ENCODE measurements at regions not wholly inside any gene's neighbourhood (a gene's known extent, or its start where the extent isn't known, plus 50 kb on each side); places are given as distances from the start of the nearest gene placed in this dataset.
"Not testable (repeated sequence)": the region's sequence is repeated elsewhere in the genome, so short reads cannot be mapped to it uniquely, and the experiment has no call there.

DNA sequence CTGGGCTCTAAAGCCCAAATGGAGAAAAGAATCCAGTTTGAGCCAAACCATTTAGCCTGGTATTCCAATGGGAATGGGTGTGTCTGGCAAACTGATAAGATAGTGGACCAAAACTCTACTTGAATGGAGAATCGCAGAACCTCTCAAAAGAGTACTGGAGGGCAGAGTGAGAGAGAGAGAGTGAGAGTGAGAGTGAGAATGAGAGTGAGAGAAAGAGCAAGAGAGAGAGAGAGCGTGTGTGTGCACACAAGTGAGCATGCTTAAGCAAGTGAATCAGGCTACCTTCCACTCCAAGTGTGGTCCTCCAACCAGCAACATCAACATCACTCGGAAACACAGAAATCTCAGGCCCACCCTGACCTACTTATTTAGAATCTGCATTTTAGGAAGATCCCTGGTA lies 58.8 kb downstream of the UQCRFS1 start:
- DNase-seq = no peak

DNA sequence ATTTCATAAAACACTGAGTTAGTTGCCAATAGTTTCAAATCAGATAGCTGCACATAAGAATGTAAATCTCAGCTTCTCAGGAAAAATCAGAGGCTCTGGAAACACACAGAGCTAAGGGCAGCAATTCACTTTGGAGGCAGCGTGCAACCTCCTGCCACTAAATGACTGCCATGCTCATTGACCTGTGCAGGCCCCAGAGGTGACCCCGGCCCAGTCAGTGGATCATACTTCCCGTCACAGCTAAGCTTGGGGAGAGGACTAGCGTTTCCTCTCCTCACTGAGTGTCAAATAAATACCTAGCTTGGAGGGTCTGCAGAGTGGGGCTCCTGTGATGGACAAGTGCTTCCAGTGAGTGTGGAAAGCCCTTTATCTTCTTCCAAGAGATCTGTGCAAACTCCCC lies 67.2 kb downstream of the UQCRFS1 start:
- no peak for DNase-seq

DNA sequence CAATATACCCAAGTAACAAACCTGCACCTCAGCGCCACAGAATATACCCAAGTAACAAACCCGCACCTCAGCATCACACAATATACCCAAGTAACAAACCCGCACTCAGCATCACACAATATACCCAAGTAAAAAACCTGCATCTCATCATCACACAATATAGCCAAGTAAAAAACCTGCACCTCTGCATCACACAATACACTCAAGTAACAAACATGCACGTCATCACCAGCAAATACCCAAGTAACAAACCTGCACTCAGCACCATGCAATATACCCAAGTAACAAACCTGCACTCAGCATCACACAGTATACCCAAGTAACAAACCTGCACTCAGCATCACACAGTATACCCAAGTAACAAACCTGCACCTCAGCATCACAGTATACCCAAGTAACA lies 69.8 kb downstream of the UQCRFS1 start:
- no peak for DNase-seq

DNA sequence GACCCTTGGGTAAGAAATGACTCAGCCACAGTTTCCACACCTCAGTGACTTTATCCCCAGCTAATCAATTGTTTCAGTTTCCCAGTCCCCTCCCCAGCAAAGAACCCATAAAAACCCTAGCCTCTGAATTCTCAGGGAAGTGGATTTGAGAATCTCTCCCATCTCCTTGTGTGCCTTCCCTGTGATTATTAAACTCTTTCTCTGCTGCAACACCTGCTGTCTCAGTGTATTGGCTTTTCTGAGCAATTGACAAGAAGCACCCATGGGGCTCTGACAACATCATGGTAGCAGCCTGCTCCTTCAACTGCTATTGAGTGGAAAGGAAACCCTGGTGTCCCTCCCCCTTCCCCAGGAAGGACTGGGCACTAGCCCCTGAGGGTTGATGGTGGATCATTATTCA lies 73.7 kb downstream of the UQCRFS1 start:
- DNase-seq = no peak

DNA sequence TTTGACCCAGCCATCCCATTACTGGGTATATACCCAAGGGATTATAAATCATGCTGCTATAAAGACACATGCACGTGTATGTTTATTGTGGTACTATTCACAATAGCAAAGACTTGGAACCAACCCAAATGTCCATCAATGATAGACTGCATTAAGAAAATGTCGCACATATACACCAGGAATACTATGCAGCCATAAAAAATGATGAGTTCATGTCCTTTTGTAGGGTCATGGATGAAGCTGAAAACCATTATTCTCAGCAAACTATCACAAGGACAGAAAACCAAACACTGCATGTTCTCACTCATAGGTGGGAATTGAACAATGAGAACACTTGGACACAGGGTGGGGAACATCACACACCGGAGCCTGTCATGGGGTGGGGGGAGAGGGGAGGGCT lies 74.7 kb downstream of the UQCRFS1 start:
- not testable (repeated sequence) for DNase-seq

DNA sequence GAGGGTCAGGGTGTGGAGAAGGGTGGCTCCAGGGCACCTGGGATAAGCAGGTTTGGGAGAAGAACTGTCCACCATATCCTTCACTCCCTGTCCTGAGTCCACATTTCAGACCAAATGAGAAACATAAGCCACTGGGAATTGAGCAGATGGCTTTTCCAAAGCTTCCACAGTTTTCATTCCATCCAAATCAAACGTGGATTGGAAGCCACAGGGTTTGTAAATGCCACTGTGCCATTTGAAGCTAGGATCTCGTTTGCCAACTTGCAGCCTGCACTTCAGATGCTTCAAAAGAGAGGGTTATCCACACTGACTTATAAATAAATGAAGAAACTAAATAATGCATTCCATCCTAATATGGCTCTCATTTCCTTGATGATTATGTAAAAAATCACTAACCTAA lies 81.5 kb downstream of the UQCRFS1 start:
- DNase-seq = no peak

DNA sequence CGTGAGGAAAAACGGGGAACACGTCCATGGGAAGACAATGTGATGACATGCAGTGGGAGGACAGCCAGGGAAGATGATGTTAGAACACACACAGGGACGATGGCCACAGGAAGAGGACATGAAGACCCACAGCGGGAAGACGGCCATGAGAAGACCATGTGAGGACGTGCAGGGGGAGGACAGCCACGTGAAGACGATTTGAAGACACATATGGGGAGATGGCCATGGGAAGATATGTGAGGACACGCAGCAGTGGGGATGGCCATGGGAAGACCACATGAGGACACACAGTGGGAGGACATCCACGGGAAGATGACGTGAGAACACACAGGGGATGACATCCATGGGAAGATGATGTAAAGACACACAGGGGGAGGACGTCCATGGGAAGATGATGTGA lies 83.8 kb downstream of the UQCRFS1 start:
- DNase-seq = no peak

DNA sequence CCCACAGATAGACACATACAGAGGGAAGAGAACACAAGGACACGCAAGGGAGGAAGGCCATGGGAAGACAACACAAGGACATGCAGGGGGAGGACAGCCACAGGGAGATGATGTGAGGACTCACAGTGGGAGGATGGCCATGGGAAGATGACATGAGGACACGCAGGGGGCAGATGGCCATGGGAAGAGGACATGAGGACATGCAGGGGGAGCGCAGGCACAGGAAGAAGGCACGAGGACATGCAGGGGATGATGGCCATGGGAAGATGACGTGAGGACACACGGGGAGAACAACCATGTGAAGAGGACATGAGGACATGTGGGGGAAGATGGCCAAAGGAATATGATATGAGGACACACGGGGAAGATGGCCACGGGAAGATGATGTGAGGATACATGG lies 84.7 kb downstream of the UQCRFS1 start:
- DNase-seq = no peak

DNA sequence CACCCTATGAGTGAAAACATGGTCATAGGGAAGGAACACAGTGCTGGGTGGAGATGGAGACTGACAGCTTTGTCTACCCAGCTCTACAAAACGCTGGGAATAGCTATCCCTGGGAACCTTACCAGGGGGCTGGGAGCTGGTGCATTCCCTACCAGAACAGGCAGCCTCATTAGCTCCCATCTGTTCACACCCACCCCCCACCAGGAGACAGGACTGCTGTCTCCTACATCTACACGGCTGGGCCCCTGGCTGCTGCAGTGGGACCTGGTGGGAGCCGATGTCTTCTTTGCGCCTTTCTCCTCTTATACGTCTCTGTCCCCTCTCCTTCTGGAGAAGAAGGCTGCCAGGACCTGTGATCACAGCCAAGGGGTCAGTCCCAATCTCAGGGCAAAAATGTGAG lies 90.8 kb downstream of the UQCRFS1 start:
- no peak for DNase-seq

DNA sequence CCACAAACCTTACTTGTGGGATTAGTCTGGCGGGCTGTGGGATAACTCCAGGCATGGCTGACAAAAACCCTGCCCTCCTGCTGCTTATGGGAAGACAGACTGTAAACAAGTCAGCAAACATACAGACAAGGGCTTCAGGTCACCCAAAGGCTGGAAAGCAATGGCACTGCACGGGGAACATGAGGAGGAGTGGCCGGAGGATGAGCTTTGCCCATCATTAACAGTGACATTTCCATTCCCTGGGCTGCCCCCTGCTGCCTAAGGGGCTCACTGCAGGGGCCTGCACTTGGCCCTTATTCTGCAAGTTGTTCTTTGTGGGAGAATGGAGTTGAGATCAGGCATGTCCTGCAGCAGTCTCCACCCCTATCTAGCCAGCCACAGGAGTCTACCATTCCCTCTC lies 91.3 kb downstream of the UQCRFS1 start:
- DNase-seq = no peak

DNA sequence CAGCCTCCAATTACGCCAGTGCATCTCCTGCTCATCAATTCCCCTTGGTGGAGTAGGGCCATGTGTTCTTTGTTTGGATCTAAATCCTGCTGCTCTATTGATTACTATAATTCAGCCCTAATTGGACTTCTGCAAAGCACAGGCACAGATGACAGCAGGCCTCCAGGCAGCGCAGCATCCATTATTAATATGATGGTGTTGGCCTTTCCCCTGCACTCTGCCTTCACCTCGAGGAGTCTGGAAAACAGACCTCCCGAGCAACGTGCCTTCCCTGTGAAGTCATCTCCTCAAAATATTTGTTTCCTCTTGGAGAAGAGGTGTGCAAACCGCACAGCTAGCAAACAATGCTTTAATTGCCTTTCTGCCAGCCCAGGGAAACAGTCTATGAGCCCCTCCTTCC lies 92.5 kb downstream of the UQCRFS1 start:
- DNase-seq = no peak

DNA sequence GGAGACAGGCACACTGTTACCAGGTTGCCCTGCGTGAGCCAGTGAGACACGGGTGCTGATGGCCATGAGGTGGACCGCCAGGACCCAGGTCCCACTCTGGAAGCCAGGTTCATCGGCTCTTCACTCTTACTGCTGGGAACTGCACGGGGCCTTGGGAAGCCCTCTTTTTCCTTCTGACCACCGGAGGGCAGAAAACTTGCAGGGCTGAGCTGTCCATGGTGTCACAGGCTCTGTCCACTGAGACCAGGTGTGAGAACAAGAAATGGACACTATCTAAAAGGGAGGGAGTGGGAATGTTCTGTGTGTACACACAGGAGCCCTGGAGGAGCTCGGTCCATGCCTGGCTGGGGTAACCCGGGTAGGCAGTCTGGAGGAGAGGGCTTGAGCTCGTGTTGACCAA lies 93.4 kb downstream of the UQCRFS1 start:
- DNase-seq = no peak

DNA sequence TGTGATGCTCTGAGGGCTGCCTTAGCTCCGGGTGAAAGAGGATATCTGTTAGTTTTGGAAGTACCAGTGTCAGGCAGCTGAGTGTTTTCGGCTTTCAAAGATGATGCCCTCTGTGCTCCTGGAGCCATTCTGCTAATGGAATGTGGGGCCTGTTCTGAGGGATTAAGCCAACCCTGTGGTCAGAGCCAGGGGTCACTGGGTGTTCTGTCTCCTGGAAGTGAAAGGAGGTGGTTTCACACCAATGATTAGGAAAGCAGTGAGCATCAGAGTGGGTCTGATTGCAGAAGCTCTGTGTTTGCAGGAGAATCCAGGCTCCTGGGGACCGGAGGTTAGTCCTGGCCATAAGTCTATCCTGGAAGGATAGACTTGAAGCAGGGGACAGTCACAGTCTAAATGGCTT lies 94.6 kb downstream of the UQCRFS1 start:
- DNase-seq = no peak

DNA sequence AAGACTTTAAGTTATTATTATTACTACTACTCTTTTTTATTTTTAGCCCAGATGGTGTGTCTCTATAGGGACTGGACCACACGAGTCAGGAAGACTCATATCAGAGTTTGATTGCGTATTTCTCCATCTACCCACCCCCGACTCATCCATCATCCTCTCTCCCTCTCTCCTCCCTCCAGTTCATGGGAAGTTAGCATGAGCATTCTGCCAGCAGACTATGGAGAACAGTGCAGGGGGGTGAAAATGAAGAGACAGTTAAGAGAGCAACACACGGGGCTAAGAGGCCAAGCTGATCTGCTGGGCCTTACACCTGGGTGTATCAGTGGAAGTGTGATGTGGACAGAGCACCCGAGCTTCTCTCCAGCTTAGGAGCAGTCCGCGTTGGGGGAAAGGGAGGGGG lies 95.0 kb downstream of the UQCRFS1 start:
- no peak for DNase-seq

DNA sequence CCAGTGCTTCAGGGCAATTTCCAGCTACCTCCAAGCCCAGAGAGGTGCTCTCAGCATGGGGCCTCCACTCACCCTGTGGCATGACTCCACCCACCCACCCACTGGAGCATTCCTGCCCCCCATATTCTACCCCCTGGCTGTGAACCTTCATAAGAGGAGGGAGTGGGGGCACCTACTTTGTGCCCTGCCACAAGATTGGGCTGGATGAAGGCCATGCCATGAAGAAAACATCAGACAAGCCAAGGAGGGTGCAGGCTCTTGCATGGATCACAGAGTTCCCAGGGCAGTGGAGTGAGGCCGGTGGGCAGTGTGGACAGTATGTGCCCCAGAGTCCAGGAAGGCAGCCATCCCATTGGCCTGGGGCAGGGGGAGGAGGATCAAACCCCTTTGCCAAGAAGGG lies 97.8 kb downstream of the UQCRFS1 start:
- DNase-seq = no peak

DNA sequence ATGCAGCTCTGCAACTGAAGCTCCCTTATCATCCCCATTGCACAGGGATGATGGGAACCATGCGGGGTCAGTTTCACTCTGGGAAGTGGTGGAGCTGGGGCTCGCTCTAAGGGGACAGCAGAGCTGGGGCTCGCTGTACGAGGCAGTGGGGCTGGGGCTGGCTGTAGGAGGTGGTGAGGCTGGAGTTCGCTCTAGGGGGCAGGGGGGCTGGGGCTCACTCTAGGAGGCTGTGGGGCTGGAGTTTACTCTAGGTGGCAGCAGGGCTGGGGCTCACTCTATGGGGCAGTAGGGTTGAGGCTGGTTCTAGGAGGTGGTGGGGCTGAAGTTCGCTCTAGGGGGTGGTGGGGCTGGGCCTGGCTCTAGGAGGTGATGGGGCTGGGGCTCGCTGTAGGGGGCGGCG lies 99.1 kb downstream of the UQCRFS1 start:
- no peak for DNase-seq

DNA sequence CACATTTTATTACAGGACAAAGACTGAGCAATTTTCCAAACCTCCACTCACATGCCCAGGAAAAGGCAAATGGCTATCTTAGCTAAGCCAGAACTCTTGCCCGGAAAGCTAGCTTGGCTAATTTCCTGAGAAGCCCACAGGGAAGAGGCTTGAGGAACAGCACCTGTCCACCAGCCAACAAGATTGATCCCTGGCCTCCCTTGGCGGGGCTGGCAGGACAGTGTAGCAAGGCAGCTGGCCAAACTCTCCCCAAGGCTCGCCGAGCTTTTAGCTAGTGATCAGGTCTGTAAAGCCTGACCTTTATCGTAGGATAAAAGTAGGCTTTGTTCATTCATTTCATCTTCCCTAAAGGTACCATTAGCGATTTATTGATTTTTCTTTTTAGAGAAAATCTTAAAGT lies 101.4 kb downstream of the UQCRFS1 start:
- DNase-seq = no peak

DNA sequence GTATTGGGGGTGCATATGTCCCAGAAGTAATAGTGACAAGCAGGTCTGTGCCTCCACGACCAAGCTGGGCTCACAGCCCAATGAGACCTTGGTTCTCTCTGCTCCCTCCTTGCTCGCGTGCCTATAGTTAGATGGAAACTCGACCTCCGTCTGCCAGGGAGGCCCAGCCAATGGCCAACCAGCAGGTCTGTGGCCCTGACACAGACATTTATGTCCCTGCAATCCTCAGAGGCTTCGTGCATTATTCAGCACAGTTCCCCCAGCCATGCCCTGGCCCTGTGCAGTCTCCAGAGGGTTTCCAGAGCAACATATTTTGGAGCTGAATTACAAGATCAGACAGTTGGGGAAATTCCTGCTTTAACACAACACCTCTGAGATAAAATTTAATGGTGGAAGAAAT lies 105.1 kb downstream of the UQCRFS1 start:
- no peak for DNase-seq

DNA sequence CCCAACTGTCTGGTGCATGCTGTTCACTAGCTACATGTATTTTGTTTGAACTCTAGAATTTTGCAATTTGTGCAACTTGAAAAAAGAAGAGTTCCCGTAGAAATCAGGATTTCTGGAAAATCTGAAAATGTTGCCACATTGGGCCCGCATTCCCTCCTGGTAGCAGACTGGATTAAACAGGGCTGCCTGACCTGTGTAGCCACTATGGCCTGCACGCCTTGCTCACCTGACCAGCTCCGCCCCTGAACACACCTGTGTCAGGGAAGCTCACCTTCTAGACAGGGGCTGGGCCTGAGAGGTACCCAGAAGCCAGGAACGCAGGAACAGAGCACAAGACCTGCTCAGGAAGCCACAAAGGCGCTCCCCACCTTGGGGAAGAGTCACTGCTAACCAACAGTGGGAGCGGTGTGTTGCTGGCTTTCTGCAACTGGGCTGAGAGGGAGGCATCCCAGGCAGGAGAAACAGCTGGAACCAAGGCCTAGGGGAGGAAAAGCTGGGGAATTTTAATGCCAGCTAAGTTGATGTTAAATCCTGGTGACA lies 106.5 kb downstream of the UQCRFS1 start:
- DNase-seq = no peak

DNA sequence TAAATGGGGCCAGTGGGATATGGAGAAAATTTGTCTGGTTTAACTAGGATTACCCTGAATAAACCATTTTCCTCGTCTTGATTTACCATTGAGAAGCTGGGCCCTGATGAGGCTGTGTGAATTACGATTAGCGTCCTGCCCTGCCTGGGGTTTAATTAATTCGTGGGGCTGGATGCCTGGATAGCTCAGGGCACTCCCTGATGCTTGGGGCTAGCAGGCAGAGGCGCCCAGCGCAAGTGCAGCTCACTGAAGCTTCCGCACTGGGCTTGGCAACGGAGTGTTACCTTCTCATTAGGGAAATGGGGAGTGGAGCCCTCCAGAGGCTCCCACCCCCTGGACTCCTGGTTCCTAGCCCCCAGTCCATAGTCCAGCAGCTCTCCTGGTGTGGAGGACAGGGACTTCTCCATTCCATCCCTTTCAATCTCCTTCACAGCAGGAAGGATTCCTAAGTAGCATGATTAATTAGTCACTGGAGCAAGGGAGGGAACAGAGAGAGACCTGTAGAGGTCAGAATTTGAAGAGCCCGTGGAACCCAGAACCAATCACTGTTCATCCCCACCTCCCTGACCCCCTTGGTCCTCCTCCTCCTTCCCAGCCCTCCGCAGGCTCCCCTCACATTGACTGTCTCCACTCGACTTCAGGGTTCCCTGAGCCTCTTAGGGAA lies 107.2 kb downstream of the UQCRFS1 start:
- no peak for DNase-seq

DNA sequence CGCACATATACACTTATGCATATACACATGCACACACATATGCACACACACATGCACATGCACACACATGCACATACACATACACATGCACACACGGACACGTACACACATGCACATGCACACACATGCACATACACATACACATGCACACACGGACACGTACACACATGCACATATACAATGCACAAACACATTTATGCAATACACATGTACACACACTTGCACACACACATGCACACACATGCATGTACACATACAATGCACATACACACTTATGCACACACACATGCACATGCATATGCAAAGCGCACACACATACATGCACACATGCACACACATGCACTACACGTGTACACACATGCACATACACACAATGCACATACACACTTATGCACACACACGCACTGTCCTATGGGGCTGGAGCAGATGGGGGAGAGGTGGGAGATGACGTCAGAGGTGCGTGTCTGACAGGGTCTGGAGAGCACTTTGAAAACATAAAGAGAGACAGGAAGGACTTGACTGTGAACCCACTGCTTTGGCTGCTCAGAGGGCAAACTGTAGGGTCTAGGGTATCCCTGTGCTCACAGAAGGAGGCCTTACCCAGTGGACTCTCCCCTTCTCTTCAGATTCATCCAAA lies 108.2 kb downstream of the UQCRFS1 start:
- no peak for DNase-seq

DNA sequence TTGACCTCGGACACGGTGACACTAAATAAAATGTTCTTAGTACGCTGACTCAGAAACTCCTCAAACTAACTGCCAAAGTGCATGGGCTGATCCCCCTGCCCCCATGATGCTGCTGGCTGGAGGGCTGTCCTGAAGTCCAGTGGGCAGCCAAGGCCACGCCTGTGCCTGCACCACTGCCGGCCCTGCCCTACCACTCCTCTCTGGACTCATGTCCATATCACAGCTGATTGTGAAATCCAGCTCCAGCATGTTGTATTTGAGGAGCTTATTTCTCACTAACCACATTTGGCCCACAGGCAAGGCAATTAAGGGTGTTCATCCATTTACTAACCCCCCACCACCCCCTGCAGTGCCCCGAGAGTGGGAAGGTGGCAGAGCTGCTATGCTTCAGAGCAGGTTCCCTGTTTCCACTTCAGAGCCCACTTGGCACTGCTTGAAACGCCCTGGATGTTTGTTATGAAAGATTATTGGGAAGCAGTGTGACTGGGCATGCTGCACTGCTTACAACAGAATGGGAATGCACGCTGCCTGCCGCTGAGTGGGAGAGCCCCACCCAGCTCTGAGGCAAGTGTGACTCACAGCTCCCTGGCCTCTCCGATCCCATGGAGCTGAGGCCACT lies 114.0 kb downstream of the UQCRFS1 start:
- no peak for DNase-seq

DNA sequence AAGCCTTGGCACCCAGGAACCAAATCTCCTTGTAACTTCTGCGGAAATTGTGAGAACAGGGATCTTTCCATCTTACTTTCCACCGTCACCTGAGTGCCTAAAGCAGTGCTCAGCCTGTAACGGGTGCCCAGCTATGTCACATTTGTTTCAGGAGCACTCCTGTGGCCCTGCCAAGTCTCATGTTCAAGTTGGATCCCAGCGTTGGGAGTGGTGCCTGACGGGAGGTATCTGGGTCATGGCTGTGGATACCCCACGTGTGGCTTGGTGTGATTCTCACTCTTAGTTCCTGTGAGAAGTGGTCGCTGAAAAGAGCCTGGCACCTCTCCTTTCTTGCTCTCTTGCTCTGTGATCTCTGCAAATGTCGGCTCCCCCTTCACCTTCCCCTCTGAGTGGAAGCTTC lies 114.9 kb downstream of the UQCRFS1 start:
- DNase-seq = no peak

DNA sequence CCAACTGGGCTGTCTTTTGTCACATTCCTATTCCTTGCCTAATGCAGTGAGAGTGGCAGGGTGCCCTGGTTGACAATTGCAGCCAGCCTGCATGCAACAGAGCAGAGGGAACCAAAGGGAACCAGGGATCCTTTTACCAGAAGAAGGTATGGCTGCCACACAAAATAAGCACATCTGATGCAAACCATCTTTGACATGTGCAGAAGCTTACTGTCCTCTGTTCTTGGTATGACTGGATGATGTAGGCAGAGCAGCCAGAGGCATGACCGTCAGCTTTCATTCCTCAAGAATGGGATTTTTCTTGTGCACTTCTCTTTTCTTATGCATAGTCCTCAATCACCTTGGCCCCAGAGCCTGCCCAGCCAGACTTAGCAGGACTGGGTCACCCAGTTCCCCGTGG lies 116.1 kb downstream of the UQCRFS1 start:
- DNase-seq = no peak

DNA sequence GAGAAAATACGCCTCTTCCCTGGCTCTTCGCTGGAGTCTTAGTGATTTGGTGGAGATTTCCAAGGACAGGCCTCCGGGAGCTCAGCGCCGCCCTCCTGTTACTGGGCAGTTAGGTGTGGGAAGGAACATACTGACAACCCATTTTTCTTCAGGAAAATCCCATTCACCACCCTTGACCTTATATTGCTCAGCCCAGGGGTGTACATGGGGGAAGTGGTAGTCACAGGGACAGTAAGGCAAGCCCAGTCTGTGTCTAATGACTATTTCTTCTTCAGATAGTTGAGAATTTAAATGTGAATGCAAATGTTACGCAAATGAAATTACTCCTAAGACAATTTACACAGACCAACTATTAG lies 119.4 kb downstream of the UQCRFS1 start:
- DNase-seq = no peak
